SK-N-MC (cell line): ENCODE measurements at regions not wholly inside any gene's neighbourhood (a gene's known extent, or its start where the extent isn't known, plus 50 kb on each side); places are given as distances from the start of the nearest gene placed in this dataset.

Experiments used
- EZH2 ChIP-seq: fragments of 200-600 bp; sonication (generic); IDR thresholded peaks from one replicate; pipeline ENCODE4 v1.6.1; 2017; ENCODE audit warnings: antibody characterized with exemption
- POLR2AphosphoS5 ChIP-seq: IDR thresholded peaks from 2 replicates; pipeline ENCODE4 v1.6.1; 2012; ENCODE audit warnings: mild to moderate bottlenecking, low read depth, low read length, borderline replicate concordance

GRCh38 chr5:148740966-148741742 lies 85.3 kb upstream of the ADRB2 start:
- no peak for TF ChIP-seq EZH2
- TF ChIP-seq POLR2AphosphoS5: no peak
